HG03558 (cell line): ENCODE measurements at regions not wholly inside any gene's neighbourhood (a gene's known extent, or its start where the extent isn't known, plus 50 kb on each side); places are given as distances from the start of the nearest gene placed in this dataset.
"Not testable (repeated sequence)": the region's sequence is repeated elsewhere in the genome, so short reads cannot be mapped to it uniquely, and the experiment has no call there.

Source experiments
- ATAC-seq: cut with Tn5 transposase; IDR thresholded peaks from one replicate; pipeline ENCODE4 v1.9.1; 2021; ENCODE audit warnings: moderate number of reproducible peaks; ENCODE audit not compliant: unreplicated experiment; ENCODE audit errors: extremely low read depth

DNA sequence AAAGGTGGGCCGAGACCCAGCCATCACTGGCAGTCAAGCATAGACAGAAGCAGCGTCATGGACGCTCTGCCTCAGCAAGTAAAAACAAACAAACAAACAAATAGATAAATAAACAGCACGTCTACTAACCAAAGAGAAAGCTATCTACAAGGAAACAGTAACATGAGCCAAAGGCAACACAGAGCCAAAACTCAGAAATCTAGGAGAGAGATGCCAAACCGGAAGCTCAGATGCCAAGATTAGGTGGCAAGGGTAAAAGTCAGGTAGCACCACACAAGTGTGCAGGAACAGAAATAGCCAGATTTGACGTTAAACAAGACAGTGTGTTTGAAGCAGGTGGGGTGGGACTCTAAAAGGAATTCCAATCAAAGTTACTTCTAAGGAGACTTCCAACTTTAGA lies 448.3 kb upstream of the NFIA start:
- no peak for ATAC-seq

DNA sequence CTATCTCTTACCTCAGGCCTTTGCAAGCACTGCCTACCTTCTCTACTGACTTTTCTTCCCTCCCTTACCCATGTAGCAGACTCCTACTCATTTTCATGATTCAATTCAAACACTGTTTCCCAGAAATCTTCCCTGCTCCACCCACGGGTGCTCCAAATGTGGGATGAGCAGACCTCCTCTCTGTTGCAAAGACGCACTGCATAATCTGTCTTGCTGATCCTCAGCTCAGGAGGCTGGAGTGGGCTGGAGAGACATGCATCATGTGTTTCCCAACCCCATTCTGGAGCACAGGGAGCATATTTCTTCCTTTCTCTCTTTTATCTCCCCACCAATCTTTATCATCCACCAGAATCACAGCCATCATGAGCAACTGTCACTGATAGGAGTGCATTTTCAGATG lies 459.9 kb upstream of the NFIA start:
- ATAC-seq = no peak

DNA sequence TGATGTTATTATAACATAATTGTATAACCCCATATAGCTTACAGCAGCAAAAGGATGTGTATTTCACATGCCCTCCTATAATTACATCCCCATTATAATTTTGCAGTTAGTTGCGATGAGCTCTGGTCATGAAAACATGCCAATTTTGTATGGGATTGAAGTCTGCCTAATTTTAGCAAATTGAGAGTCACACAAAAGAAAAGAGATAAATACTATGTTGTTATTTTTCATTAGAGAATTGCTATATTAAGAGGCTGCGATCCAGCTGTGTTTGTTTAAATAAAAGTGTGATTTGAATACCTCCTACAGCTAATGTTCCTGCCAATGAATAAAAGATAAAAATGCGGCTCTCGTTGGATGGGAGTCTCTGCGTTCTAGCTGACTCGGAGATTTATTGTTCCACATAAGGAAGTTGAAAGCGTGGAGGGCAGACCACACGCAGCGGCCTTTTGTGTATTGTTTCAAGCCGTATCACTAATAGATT lies 461.0 kb upstream of the NFIA start:
- no peak for ATAC-seq

DNA sequence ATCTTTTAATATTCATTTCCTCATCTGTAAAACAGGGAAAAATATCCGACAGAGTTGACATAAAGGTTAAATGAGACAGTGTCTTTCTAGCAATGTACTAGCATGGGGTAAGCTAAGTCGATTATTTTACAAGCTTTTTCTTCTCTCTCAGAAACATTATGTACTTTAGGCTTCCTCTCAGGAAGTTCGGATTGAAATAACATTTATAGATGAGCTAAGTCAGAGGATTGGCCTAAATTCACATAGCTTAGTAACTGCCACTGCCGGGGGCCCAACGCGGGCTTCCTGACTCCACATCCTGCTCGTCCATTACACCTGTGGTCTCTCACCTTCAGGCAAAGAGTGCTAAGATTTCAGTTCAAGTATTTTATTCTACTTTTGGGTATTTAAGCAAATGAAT lies 462.3 kb upstream of the NFIA start:
- ATAC-seq = no peak

DNA sequence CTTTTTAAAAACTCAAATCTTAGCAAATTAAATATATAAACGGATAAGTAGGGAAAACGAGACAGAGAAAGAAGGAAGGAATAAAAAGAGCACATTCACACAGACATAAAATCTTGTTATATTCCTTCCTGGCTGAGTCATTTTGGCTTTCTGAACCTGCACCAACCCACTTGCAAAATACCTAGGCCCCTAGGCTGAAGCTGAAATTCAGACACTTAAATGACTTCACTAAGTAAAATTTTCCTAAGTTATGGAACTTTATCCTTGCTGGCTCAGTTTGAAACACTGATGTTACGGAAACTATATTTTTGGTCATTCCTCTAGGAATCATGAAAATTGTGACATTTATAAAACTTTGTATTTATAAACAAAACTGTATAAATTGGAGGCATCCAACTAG lies 462.8 kb upstream of the NFIA start:
- no peak for ATAC-seq

DNA sequence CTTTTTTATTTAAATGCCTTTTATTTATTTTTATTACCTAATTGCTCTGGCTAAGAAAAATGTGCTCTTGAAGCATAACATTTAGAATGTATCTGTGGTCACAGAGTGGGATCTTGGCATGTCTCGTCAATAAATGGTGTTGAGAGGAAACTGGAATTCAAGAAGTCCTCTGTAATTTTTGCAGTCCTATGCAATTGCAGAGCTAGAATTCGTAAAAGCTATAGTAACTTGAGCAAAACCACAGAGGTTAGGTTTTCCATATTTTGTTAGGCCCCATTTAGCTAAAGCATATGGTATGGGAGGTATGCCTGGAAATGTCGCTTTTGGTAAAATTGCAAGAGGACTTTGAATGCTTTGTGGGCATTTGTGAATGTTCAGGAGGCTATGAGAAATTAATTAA lies 466.7 kb upstream of the NFIA start:
- ATAC-seq = no peak

DNA sequence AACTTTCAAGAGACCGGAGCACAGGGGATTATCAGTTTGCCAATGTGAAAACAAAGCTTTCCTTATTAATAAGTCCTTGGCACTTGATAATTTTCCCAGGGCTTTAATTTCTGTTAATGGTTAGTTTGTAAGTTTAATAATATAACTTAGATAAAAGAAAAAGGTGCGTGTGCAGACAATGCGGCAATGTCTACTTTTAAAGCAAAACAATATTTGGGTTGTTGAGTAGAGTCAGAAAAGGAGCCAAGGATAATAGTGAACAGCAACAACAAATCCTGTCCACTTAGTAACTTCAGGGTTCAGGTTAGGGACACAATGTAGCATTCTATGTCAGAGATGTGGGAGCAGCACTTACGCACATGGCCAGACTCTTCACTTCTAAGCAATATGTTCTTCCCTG lies 469.6 kb upstream of the NFIA start:
- ATAC-seq = no peak

DNA sequence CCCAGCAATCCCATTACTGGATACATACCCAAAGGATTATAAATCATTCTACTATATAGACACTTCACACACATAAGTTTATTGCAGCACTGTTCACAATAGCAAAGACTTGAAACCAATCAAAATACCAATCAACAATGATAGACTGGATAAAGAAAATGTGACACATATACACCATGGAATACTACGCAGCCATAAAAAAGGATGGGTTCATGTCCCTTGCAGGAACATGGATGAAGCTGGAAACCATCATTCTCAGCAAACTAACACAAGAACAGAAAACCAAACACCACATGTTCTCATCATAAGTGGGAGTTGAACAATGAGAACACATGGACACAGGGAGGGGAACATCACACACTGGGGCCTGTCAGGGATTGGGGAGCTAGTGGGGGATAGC lies 475.4 kb upstream of the NFIA start:
- ATAC-seq = not testable (repeated sequence)

DNA sequence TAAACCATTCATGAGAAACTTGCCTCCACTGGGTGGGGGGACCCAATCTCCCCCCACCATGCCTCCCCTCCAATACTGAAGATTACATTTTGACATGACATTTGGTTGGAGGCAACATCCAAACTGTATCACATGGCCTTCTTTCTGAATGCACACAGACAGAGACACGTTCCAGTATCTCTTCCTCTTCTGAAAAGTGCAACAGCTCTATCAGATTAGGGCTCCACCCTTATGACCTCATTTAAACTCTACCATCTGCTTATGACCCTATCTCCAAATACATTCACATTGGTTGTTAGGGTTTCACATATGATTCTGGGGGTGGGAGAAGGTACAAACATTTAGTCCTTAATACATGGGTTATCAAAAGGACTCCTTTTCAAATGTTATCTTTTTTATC lies 481.8 kb upstream of the NFIA start:
- ATAC-seq = no peak

DNA sequence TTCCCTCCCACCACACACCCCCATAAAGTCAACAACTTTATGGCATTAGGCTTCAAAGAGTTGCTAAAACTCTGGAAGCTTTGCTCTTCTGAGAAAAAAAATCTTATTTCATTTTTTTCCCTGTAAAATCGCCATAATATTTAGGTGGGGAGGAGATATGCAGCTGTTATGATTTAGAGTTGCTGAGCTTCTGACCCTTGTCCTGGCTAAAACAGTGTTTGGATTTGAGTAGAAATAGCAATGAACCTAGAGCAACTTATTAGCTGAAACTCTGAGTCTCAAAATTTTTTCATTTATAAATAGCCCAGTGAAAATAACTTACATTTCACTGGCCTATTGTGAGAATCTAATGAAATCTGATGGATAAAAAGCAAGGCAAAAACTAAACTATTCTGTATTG lies 482.8 kb upstream of the NFIA start:
- no peak for ATAC-seq

DNA sequence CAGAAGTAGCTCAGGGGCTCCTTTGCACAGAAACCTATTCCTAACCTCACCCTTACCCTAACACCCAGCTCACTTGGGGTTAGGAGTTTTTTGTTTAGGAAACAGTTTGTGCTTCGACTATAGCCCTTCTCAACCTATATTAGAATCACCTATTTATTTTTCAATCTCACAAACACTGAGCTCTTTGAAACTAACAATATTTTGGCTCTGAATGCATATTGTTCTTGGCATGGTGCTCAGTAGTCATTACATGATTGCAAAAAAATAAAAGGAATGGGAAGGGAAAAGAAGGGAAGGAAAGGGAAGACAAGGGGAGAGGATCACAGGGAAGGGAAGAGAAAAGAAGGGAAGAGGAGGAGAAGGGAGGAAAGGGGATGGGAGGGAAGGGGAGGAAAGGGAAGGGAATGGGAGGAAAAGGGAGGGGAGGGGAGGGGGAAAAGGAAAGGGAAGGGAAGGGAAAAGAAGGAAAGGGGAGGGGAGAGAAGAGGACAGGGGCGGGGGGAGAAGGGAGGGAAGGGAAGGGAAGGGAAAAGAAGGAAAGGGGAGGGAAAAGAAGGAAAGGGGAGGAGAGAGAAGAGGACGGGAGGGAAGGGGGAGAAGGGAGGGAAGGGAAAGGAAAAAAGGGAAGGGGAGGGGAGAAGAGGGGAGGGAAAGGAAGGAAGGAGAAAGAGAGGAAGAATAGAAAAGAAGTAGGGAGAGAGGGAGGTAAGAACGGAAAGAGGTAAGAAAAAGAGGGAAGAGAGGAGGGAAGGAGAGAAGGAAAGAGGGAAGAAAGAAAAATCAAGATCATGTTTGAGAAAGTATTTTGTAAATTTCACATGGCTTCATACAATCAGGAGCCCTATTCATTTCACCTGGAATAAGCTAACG lies 484.1 kb upstream of the NFIA start:
- no peak for ATAC-seq

DNA sequence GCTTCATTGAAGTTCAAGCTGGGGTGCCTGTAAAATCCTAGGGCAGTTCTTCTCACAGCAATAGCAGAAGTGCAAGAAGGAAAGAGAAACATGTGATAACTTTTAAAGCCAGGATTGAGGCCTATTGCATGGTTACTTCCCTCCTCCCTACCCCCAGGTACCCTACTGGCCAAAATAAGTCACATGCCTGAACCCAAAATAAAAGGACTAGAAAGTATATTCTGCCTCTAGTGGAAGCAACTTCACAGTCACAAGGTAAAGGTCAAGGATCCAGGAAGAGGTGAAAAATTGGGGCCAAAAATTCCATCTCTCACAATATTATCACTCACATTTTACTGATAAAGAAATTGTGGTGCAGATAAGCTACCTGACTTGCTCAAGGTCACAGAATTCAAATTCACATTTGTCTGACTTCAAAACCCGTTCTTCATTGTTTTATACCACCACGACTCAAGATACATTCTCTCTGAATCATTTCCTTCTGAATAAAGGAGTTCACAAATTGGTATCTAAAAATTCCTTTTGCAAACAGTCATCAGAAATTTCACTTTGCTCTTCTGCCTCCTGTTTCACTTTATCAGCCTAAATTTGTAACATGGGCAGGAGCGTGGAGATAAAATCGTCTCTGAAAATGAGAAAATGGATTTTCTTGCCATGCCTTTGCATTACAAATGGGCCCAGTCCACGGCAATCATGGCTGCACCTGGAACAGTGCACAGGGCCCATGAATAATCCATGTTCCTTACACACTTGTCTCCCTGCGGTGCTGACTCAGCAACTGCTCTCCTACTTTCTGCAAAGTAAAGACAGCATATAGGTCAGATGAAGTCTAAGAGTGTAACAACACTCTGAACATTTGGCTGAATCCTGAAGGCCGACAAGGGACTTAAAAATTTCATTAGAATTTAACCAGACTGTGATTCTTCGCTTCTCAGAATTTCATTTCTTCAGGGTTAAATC lies 485.3 kb upstream of the NFIA start:
- ATAC-seq = no peak

DNA sequence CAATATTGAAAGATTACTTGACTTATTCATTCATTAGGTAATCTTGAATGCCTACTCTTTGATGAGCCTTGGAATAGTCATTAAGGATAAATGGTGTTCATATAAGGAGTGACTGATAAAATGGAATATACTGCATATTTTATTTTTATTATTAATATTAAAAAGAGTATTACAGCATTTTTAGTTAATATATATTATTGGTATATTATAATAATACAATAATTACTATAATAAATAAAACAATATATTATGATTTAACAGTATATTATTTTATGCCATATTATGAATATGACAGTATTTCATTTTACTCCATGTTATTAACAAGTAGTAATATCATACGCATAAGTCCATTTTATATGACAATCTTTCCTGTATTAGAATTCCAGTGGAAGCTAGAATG lies 490.8 kb upstream of the NFIA start:
- no peak for ATAC-seq

DNA sequence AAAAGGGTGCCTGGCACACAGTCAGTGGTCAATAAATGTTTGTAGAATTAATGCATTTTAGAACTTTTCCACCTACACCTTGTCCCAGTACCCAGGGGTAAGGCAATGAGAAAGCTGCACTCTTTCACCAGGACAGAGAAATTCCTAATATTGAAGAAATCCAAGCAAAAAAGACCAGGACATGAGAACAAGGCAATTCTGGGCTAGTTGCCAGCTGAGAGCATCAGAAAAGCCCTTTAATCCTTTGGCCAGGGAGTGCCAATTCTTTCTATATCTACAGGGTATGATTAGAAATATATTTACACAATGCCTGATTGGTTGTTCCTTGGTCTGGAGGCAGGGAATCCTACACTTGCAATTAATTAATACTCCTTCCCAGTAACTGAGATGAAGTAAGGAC lies 492.4 kb upstream of the NFIA start:
- ATAC-seq = no peak

DNA sequence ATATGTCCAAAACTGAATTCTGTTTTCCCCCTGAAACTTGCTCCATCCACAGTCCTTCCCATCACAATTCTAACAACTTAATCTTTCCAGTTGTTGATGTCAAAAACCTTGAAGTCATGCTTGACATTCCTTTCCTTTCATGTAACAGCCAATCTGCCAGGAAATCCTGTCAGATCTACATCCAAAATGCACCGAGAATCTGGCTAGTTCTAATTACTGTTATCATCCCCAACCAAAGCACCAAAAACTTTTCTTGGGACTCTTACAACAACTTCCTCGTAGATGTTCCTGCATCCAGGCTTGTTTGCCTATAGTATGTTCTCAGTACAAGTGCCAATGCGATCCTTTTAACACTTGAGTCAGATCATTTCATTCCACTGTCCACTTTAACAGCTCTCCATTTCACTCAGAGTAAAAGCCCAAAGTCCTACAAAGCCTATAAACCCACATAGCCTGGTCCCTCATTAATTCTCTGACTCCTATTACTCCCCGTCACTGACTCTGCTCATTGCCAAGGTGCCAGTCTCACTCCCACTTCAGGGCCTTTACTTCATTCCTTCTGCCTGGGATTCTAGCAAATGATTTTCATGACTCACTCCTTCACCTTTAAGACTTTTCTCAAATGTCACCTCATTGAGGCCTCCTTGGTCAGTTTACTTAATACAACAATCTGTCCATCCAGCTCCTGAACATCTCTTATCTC lies 493.2 kb upstream of the NFIA start:
- no peak for ATAC-seq

DNA sequence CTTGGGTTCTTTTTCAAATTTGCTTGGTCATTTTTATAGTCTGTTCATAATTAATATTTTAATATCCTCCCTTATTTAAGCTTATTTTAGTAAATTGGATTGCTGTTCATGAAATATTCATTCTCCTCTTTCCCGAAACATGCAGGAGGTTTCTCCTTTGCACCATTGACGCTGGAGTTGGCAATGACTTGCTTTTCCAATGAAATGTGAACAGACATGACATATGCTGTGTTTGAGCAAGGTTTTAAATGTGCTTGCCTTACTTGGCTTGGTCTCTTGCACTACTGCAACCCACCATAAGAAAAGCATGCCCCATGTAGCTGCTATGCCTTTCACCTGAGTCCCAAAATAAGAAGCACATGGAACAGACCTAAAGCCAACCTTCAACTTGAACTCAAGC lies 498.0 kb upstream of the NFIA start:
- ATAC-seq = no peak

DNA sequence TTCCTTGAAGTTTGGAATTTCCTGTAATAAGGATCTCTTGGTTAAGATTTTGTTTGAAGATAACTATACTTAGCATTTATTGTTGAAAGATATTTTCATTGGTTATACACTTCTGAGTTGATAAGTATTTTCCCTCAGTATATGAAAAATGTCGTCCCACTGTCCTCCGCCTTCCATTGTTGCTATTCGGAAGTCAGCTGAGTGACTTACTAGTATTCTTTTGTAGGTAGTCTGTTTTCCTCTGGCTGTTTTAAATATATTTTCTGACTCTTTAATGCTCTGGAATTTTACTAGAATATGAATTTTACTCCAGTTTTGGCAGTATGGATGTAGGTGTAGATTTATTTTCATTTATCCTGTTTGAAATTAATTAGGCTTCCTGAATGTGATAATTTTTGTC lies 498.7 kb upstream of the NFIA start:
- ATAC-seq = no peak

DNA sequence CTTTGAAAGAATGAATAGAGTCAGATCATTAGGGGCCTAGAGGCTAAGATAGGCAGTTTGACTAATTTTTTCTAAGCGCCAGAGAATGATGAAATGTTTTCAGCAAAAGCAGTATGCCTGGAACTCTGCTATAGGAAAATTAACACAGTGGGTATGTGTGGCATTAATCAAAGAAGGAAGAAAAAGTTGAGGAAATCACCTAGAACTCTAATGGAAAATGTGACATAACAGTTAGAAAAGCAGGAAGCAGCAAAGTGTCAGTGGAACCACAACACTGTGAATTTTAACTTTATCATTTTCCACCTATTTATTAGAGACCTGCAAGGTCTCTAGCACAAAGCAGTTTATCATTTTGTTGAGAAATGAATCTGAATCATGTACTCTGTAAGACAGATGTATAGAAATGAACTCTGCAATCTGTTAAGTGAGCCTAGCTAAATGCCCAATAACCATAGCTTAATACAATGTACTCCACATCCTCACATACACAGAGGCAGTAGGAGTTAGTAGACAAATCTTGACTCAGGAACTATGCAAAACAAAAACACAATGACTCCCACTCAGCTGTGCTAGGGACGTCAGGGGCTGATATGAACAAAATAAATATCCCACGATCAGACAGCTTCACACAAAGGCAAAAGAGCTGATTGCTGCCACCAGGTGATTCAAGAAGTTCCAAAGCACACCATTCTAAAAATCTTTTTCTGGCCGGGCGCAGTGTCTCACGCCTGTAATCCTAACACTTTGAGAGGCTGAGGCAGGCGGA lies 500.7 kb upstream of the NFIA start:
- ATAC-seq = no peak

DNA sequence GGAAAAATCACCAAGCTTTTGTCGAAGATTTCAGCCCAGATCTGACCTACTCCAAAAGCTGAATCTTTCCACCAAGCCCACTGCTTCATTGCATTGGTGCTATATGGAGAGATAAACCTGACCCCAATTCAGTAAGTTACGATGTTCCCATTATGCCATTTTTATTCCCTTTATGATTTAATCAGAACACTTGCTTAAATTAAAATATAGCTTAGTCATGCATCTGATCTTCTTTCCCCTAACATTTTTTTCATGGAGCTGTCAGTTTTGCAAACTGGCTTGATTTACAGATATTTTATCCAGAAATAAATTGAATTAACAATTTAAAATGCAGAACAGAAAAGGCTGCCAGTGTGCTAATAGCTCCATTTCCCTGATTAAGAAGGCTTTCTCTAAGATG lies 503.5 kb upstream of the C1orf87 start:
- ATAC-seq = no peak
